A549 (cell line): ENCODE measurements at regions not wholly inside any gene's neighbourhood (a gene's known extent, or its start where the extent isn't known, plus 50 kb on each side); places are given as distances from the start of the nearest gene placed in this dataset.

ENCODE experiments used
- EP300 ChIP-seq, 2 experiments: fragments of >200 bp; sonication (Bioruptor Twin); formaldehyde crosslinking; IDR thresholded peaks; 2 replicates in 1 of 2; 3 replicates in 1 of 2; pipeline ENCODE4 v1.6.1; 2016 to 2017
- GATA3 ChIP-seq: IDR thresholded peaks from 2 replicates; pipeline ENCODE4 v1.6.1; 2012; ENCODE audit warnings: borderline replicate concordance
- POLR2A ChIP-seq: IDR thresholded peaks from 2 replicates; pipeline ENCODE4 v1.6.1; 2012; ENCODE audit warnings: mild to moderate bottlenecking, low read length
- TF ChIP-seq, protein P1 (sequence below): fragments of 200-600 bp; sonication (generic); IDR thresholded peaks from 2 replicates; pipeline ENCODE4 v1.6.1; 2016; ENCODE audit warnings: antibody characterized with exemption, mild to moderate bottlenecking, moderate library complexity

DNA sequence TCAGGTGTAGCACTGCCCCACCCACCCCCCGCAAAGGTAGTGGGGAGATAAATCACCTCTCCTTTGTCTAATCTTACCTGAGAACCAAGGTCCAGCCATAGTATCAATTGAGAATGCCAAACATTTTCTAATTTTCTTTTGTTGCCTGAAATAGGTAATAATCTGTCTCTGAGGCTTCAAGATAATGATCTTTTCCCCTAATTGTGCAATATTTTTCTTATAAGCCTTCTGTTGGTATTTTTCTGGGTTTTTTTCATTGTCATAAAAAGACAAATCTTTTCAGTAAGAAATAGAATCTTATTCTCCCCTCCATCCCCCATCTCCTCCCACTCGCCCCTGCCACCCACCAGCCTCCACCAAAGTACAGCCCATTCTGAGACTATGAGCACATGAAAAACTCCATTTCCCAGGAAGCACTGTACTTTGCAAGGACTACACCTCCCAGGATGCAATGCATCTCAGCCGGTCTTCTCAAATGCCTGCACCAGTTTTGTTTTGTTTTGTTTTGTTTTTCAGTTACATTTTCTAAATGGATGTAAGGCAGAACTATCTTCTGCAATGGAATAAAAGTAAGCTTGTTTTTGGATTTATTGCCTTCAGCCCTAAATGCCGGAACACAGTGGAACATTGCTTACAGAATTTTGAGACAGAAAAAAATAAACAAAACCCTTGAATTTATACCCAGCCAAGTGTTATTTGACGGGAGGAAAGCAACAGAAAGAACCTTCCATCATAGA, 268.0 kb downstream of the TFAP2A start:
- TF ChIP-seq EP300 (IDR thresholded peaks at IDR 0.05) (no peak), GATA3 (no peak), POLR2A (no peak)
- TF ChIP-seq, protein P1, sequence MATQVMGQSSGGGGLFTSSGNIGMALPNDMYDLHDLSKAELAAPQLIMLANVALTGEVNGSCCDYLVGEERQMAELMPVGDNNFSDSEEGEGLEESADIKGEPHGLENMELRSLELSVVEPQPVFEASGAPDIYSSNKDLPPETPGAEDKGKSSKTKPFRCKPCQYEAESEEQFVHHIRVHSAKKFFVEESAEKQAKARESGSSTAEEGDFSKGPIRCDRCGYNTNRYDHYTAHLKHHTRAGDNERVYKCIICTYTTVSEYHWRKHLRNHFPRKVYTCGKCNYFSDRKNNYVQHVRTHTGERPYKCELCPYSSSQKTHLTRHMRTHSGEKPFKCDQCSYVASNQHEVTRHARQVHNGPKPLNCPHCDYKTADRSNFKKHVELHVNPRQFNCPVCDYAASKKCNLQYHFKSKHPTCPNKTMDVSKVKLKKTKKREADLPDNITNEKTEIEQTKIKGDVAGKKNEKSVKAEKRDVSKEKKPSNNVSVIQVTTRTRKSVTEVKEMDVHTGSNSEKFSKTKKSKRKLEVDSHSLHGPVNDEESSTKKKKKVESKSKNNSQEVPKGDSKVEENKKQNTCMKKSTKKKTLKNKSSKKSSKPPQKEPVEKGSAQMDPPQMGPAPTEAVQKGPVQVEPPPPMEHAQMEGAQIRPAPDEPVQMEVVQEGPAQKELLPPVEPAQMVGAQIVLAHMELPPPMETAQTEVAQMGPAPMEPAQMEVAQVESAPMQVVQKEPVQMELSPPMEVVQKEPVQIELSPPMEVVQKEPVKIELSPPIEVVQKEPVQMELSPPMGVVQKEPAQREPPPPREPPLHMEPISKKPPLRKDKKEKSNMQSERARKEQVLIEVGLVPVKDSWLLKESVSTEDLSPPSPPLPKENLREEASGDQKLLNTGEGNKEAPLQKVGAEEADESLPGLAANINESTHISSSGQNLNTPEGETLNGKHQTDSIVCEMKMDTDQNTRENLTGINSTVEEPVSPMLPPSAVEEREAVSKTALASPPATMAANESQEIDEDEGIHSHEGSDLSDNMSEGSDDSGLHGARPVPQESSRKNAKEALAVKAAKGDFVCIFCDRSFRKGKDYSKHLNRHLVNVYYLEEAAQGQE, result no peak
